ENCODE measurements at regions not wholly inside any gene's neighbourhood (a gene's known extent, or its start where the extent isn't known, plus 50 kb on each side); places are given as distances from the start of the nearest gene placed in this dataset.

DNA sequence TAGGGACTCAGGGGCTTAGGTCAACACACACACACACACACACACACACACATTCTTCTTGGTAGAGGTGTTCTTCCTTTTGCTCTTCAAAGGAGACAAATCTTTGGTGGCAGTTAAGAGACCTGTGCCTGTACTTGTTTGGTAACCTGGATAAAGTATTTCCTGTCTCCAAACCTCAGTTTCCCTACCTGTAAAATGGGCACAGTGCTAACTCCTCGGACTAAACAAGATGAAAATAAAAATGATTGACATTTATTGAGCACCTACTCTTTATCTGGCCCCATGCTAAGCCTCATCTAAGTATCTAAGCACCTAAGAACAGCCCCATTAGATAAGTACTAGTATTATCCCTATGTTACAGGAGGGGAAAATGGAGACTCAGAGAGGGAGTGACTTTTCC lies 220.8 kb upstream of the MYL2 start:
- no peaks in the 10 kb centered on the region for H3K9me3 Mint-ChIP-seq (ENCODE audit: unreplicated experiment)
- H3K27me3 Mint-ChIP-seq (ENCODE audit: unreplicated experiment) = peaks cover 2% of the 10 kb centered on the region
- TF ChIP-seq, protein P1, sequence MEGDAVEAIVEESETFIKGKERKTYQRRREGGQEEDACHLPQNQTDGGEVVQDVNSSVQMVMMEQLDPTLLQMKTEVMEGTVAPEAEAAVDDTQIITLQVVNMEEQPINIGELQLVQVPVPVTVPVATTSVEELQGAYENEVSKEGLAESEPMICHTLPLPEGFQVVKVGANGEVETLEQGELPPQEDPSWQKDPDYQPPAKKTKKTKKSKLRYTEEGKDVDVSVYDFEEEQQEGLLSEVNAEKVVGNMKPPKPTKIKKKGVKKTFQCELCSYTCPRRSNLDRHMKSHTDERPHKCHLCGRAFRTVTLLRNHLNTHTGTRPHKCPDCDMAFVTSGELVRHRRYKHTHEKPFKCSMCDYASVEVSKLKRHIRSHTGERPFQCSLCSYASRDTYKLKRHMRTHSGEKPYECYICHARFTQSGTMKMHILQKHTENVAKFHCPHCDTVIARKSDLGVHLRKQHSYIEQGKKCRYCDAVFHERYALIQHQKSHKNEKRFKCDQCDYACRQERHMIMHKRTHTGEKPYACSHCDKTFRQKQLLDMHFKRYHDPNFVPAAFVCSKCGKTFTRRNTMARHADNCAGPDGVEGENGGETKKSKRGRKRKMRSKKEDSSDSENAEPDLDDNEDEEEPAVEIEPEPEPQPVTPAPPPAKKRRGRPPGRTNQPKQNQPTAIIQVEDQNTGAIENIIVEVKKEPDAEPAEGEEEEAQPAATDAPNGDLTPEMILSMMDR (IDR thresholded peaks at IDR 0.05; ENCODE audit: partially characterized antibody, unreplicated experiment) = no peak
- no peak overlapping the region for H3K27ac Mint-ChIP-seq (ENCODE audit: unreplicated experiment)
- H3K4me1 Mint-ChIP-seq (ENCODE audit: low read depth, unreplicated experiment) = no peaks in the 10 kb centered on the region
- no peak for DNase-seq
- no peaks in the 10 kb centered on the region for H3K36me3 Mint-ChIP-seq (ENCODE audit: unreplicated experiment)
- H3K4me3 Mint-ChIP-seq (ENCODE audit: unreplicated experiment) = no peak overlapping the region

DNA sequence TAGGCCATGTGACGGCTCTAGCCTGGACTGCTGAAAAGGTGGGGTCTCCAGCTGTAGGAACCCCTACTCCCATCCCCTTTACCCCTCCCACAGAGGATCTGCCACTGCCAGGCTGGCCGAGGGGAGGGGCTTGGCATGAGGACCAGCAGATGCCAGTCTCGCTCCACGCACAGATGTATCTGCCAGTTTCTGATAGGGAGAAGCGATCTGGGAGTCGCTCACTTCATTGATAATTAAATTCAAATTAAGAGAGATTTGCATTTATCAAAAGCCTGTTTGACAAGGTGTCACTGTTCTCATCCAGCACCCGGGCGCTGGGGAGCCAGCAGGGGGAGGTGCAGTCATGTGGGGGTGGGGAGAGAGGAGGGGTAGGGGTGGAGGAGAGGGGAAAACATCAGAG lies 217.6 kb upstream of the MYL2 start:
- DNase-seq = no peak
- Mint-ChIP-seq H3K27ac (ENCODE audit: unreplicated experiment) (no peak overlapping the region), H3K27me3 (ENCODE audit: unreplicated experiment) (peaks cover 7% of the 10 kb centered on the region), H3K4me1 (ENCODE audit: low read depth, unreplicated experiment) (no peaks in the 10 kb centered on the region), H3K36me3 (ENCODE audit: unreplicated experiment) (peaks cover 23% of the 10 kb centered on the region), H3K4me3 (ENCODE audit: unreplicated experiment) (no peak overlapping the region), H3K9me3 (ENCODE audit: unreplicated experiment) (peaks cover 7% of the 10 kb centered on the region)
- TF ChIP-seq, protein P1 (IDR thresholded peaks at IDR 0.05; ENCODE audit: partially characterized antibody, unreplicated experiment) = no peak

DNA sequence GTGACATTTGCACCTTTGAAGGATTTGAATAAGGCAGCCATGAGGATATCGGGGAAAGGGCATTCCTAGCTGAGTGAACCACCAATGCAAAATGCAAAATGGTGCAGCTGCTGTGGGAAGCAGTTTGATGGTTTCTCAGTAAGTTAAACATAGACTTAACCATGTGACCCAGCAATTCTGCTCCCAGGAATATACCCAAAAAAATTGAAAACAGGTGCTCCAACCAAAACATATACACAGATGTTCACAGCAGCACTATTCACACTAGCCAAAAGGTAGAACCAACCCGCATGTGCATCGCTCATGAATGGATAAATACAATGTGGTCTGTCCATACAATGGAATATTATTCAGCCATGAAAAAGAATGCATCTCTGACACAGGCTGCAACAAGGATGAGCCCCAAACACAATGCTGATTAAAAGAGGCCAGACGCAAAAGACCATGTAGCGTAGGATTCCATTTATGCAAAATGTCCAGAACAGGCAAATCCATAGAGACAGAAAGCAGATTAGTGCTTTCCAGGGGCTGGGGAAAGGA lies 215.0 kb upstream of the MYL2 start:
- no peak overlapping the region for H3K27ac Mint-ChIP-seq (ENCODE audit: unreplicated experiment)
- H3K4me3 Mint-ChIP-seq (ENCODE audit: unreplicated experiment) = no peak overlapping the region
- H3K27me3 Mint-ChIP-seq (ENCODE audit: unreplicated experiment) = peaks cover 5% of the 10 kb centered on the region
- H3K9me3 Mint-ChIP-seq (ENCODE audit: unreplicated experiment) = peaks cover 9% of the 10 kb centered on the region
- H3K36me3 Mint-ChIP-seq (ENCODE audit: unreplicated experiment) = peaks cover 39% of the 10 kb centered on the region
- TF ChIP-seq, protein P1 (IDR thresholded peaks at IDR 0.05; ENCODE audit: partially characterized antibody, unreplicated experiment) = no peak
- DNase-seq = no peak
- H3K4me1 Mint-ChIP-seq (ENCODE audit: low read depth, unreplicated experiment) = no peaks in the 10 kb centered on the region

DNA sequence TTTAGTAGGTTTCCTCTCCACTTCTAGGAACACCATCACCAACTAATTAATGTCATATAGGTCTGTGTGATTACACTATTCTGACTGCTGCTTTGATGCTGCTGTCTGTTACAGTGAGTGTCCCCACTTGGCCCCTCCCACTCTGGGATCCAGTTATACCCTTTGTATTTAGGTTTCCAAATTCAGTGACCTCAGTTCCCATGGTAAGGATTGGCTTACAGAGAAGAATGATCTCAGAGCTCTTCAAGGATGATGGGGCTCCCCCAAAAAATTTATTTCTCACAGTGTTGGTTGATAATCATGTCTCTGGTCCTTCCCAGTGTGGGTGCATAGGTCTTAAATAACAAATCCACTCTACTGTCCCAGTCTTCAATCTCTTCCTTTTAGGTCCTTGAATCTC lies 210.0 kb upstream of the MYL2 start:
- Mint-ChIP-seq H3K4me3 (ENCODE audit: unreplicated experiment) (no peak overlapping the region), H3K4me1 (ENCODE audit: low read depth, unreplicated experiment) (no peaks in the 10 kb centered on the region), H3K36me3 (ENCODE audit: unreplicated experiment) (peaks cover 33% of the 10 kb centered on the region), H3K27ac (ENCODE audit: unreplicated experiment) (no peak overlapping the region), H3K9me3 (ENCODE audit: unreplicated experiment) (peaks cover 9% of the 10 kb centered on the region), H3K27me3 (ENCODE audit: unreplicated experiment) (peaks cover 7% of the 10 kb centered on the region)
- TF ChIP-seq, protein P1 (IDR thresholded peaks at IDR 0.05; ENCODE audit: partially characterized antibody, unreplicated experiment) = no peak
- DNase-seq = no peak

DNA sequence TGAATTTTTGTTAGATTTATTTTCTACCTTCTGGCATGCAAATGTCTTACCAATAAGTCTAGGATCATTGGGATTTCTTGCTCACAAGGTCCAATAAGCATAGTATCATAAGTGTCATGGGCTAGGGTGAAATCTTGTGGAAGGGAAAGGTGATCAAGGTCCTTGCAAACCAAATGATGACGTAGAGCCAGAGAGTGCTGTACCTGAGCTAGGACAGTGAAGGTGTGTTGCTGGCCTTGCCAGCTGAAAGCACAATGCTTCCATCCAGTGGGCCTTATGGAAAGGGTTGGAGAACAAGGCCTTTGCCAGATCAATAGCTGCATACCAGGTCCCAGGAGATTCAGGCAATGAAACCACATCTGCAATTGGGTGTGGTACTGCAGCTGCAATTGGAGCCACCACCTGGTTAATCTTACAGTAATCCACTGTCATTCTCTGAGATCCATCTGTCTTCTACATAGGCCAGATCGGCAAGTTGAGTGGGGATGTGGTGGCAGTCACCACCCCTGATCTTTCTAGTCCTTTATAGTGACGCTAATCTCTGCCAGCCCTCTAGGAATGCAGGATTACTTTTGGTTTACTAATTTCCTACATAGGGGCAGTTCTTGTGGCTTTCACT lies 208.9 kb upstream of the MYL2 start:
- no peak overlapping the region for H3K27ac Mint-ChIP-seq (ENCODE audit: unreplicated experiment)
- no peak overlapping the region for H3K4me3 Mint-ChIP-seq (ENCODE audit: unreplicated experiment)
- no peaks in the 10 kb centered on the region for H3K4me1 Mint-ChIP-seq (ENCODE audit: low read depth, unreplicated experiment)
- DNase-seq = no peak
- TF ChIP-seq, protein P1 (IDR thresholded peaks at IDR 0.05; ENCODE audit: partially characterized antibody, unreplicated experiment) = no peak
- H3K9me3 Mint-ChIP-seq (ENCODE audit: unreplicated experiment) = peaks cover 4% of the 10 kb centered on the region
- peaks cover 23% of the 10 kb centered on the region for H3K36me3 Mint-ChIP-seq (ENCODE audit: unreplicated experiment)
- peaks cover 8% of the 10 kb centered on the region for H3K27me3 Mint-ChIP-seq (ENCODE audit: unreplicated experiment)

Measured in glutamatergic neuron (in vitro differentiated cells).